Neuronal stem cell (in vitro differentiated cells): ENCODE measurements at regions not wholly inside any gene's neighbourhood (a gene's known extent, or its start where the extent isn't known, plus 50 kb on each side); places are given as distances from the start of the nearest gene placed in this dataset.

Source experiments
- DNase-seq: peaks from one replicate; pipeline ENCODE4 v3.0.0-alpha.2; 2013; ENCODE audit warnings: low spot score
- H2AFZ ChIP-seq: one replicate; pipeline ENCODE4 v1.6.1; 2013; ENCODE audit warnings: mild to moderate bottlenecking, low read length, inconsistent platforms
- H2AK5ac ChIP-seq: 2 replicates; pipeline ENCODE4 v1.6.1; 2013; ENCODE audit warnings: low read depth, mild to moderate bottlenecking, inconsistent platforms, low read length, moderate library complexity, mixed read lengths
- H2BK120ac ChIP-seq: 2 replicates; pipeline ENCODE4 v1.6.1; 2013; ENCODE audit warnings: low read depth, mild to moderate bottlenecking, inconsistent platforms, low read length, moderate library complexity, mixed read lengths
- H2BK12ac ChIP-seq: one replicate; pipeline ENCODE4 v1.6.1; 2013; ENCODE audit warnings: low read length, inconsistent platforms
- H2BK15ac ChIP-seq: 2 replicates; pipeline ENCODE4 v1.6.1; 2013; ENCODE audit warnings: mild to moderate bottlenecking, low read length, inconsistent platforms, mixed read lengths
- H2BK5ac ChIP-seq: one replicate; pipeline ENCODE4 v1.6.1; 2013; ENCODE audit warnings: inconsistent platforms, mild to moderate bottlenecking, low read length, moderate library complexity
- H3K14ac ChIP-seq: one replicate; pipeline ENCODE4 v1.6.1; 2013; ENCODE audit warnings: low read length, inconsistent platforms
- H3K18ac ChIP-seq: 2 replicates; pipeline ENCODE4 v1.6.1; 2013; ENCODE audit warnings: low read length, inconsistent platforms
- H3K23ac ChIP-seq: 2 replicates; pipeline ENCODE4 v1.6.1; 2013; ENCODE audit warnings: low read depth, mild to moderate bottlenecking, mixed read lengths, low read length, inconsistent platforms; ENCODE audit not compliant: poor library complexity
- H3K27ac ChIP-seq: replicated peaks from 3 replicates; pipeline ENCODE4 v1.5.1; 2013; ENCODE audit warnings: low read length, inconsistent platforms
- H3K27me3 ChIP-seq, 3 experiments: 2 replicates each; pipeline ENCODE4 v1.6.1; 2013; ENCODE audit warnings: low read length in 3 of 3, mild to moderate bottlenecking in 2 of 3, inconsistent platforms in 1 of 3, low read depth in 1 of 3, mixed read lengths in 1 of 3, moderate library complexity in 1 of 3; ENCODE audit not compliant: control insufficient read depth in 3 of 3, insufficient read depth in 3 of 3
- H3K36me3 ChIP-seq, 2 donors: replicated peaks in 1 of 2; 2 replicates each; pipeline ENCODE4 v1.6.1; 2013; ENCODE audit warnings: low read length in 2 of 2; ENCODE audit not compliant: control insufficient read depth in 2 of 2, insufficient read depth in 2 of 2
- H3K4ac ChIP-seq: 2 replicates; pipeline ENCODE4 v1.6.1; 2013; ENCODE audit warnings: inconsistent platforms, mild to moderate bottlenecking, low read length, moderate library complexity
- H3K4me1 ChIP-seq, 2 donors: 1 replicate in 1 of 2; 2 replicates in 1 of 2; pipeline ENCODE4 v1.6.1; 2013; ENCODE audit warnings: low read length in 2 of 2, low read depth in 1 of 2; ENCODE audit not compliant: control insufficient read depth in 2 of 2, insufficient read depth in 1 of 2
- H3K4me2 ChIP-seq: one replicate; pipeline ENCODE4 v1.6.1; 2013; ENCODE audit warnings: mild to moderate bottlenecking, low read length, inconsistent platforms; ENCODE audit not compliant: insufficient read depth, poor library complexity, severe bottlenecking
- H3K4me3 ChIP-seq, 2 donors: 2 replicates each; pipeline ENCODE4 v1.5.1; 2013; ENCODE audit warnings: low read length in 2 of 2, mild to moderate bottlenecking in 2 of 2, inconsistent platforms in 1 of 2, moderate library complexity in 1 of 2
- H3K79me1 ChIP-seq: one replicate; pipeline ENCODE4 v1.6.1; 2013; ENCODE audit warnings: low read depth, mild to moderate bottlenecking, inconsistent platforms, low read length, moderate library complexity
- H3K9ac ChIP-seq: one replicate; pipeline ENCODE4 v1.6.1; 2013; ENCODE audit warnings: mild to moderate bottlenecking, low read depth, low read length, inconsistent platforms; ENCODE audit not compliant: poor library complexity
- H3K9me3 ChIP-seq, 2 donors: replicated peaks in 1 of 2; 2 replicates each; pipeline versions ENCODE3 to v1.6.1; 2013; ENCODE audit warnings: low read length in 2 of 2, mild to moderate bottlenecking in 2 of 2, inconsistent platforms in 1 of 2, low read depth in 1 of 2, mixed read lengths in 1 of 2, moderate library complexity in 1 of 2; ENCODE audit not compliant: control insufficient read depth in 2 of 2, insufficient read depth in 1 of 2
- H4K8ac ChIP-seq: one replicate; pipeline ENCODE4 v1.6.1; 2013; ENCODE audit warnings: low read depth, mild to moderate bottlenecking, inconsistent platforms, low read length, moderate library complexity
- H4K91ac ChIP-seq: one replicate; pipeline ENCODE4 v1.6.1; 2013; ENCODE audit warnings: low read length, low read depth, mild to moderate bottlenecking, inconsistent platforms; ENCODE audit not compliant: poor library complexity
- WGBS, 2 donors: extraction: QIAGEN DNeasy Blood & Tissue Kit; methylation state at CpG; one replicate each; pipeline ENCODE4 v1.1.7; 2013; ENCODE audit warnings: missing lambda C conversion rate in 2 of 2, mixed read lengths in 1 of 2; ENCODE audit not compliant: insufficient read length in 2 of 2, insufficient replicate concordance in 1 of 2; ENCODE audit errors: extremely low coverage in 2 of 2; 5-methylcytosine and 5-hydroxymethylcytosine counted together

GRCh38 chr13:64071352-64071751 lies 2655.7 kb upstream of the PCDH20 start:
- H4K8ac ChIP-seq: no peak overlapping the region
- H2BK5ac ChIP-seq: no peak overlapping the region
- H3K9me3 ChIP-seq: no peaks in the 10 kb centered on the region
- no peak overlapping the region for H2BK120ac ChIP-seq
- no peak overlapping the region for H4K91ac ChIP-seq
- no peak overlapping the region for H3K18ac ChIP-seq
- no CpG with 5 or more reads among the region's 1 CpG for WGBS, 2 donors
- no peak overlapping the region for H3K23ac ChIP-seq
- DNase-seq: no peak
- no peak overlapping the region for H2BK12ac ChIP-seq
- no peaks in the 10 kb centered on the region for H3K27me3 ChIP-seq
- no peak overlapping the region for H3K4me3 ChIP-seq
- H3K79me1 ChIP-seq: no peaks in the 10 kb centered on the region
- no peak overlapping the region for H3K4ac ChIP-seq
- H2AK5ac ChIP-seq: no peak overlapping the region
- H2AFZ ChIP-seq: no peak overlapping the region
- no peak overlapping the region for H3K14ac ChIP-seq
- H3K27ac ChIP-seq: no peak overlapping the region
- no peak overlapping the region for H3K9ac ChIP-seq
- no peaks in the 10 kb centered on the region for H3K36me3 ChIP-seq
- H2BK15ac ChIP-seq: no peak overlapping the region
- H3K4me2 ChIP-seq: no peak overlapping the region
- no peaks in the 10 kb centered on the region for H3K4me1 ChIP-seq

- H3K27me3 ChIP-seq: no peaks in the 10 kb centered on the region
- H3K9me3 ChIP-seq: no peaks in the 10 kb centered on the region
- H2BK12ac ChIP-seq: no peak overlapping the region
- no peak overlapping the region for H3K27ac ChIP-seq
- no peak overlapping the region for H4K8ac ChIP-seq
- no peak for DNase-seq
- H3K18ac ChIP-seq: no peak overlapping the region
- H2BK15ac ChIP-seq: no peak overlapping the region
- no peak overlapping the region for H2BK5ac ChIP-seq
- H3K23ac ChIP-seq: no peak overlapping the region
- H3K9ac ChIP-seq: no peak overlapping the region
- no peak overlapping the region for H3K4me2 ChIP-seq
- no peak overlapping the region for H2AK5ac ChIP-seq
- no peak overlapping the region for H3K4ac ChIP-seq
- no peak overlapping the region for H3K14ac ChIP-seq
- no peaks in the 10 kb centered on the region for H3K36me3 ChIP-seq
- no CpG with 5 or more reads among the region's 1 CpG for WGBS, 2 donors
- no peaks in the 10 kb centered on the region for H3K79me1 ChIP-seq
- no peak overlapping the region for H3K4me3 ChIP-seq
- H3K4me1 ChIP-seq: no peaks in the 10 kb centered on the region
- H2AFZ ChIP-seq: no peak overlapping the region
- H2BK120ac ChIP-seq: no peak overlapping the region
- no peak overlapping the region for H4K91ac ChIP-seq
Observed at GRCh38 chr13:64069892-64070291, 2654.2 kb upstream of the PCDH20 start.

- H3K18ac ChIP-seq: no peak overlapping the region
- no peak overlapping the region for H3K27ac ChIP-seq
- no peak overlapping the region for H3K9ac ChIP-seq
- no peak overlapping the region for H2BK12ac ChIP-seq
- H3K4me1 ChIP-seq: no peaks in the 10 kb centered on the region
- H2BK15ac ChIP-seq: no peak overlapping the region
- WGBS, 2 donors: no CpG with 5 or more reads among the region's 2 CpGs
- no peak overlapping the region for H2AFZ ChIP-seq
- DNase-seq: no peak
- H3K36me3 ChIP-seq: no peaks in the 10 kb centered on the region
- no peak overlapping the region for H2AK5ac ChIP-seq
- no peak overlapping the region for H2BK5ac ChIP-seq
- no peak overlapping the region for H3K14ac ChIP-seq
- no peak overlapping the region for H3K4me3 ChIP-seq
- H3K9me3 ChIP-seq: no peaks in the 10 kb centered on the region
- H3K79me1 ChIP-seq: no peaks in the 10 kb centered on the region
- no peaks in the 10 kb centered on the region for H3K27me3 ChIP-seq
- no peak overlapping the region for H3K4ac ChIP-seq
- no peak overlapping the region for H4K91ac ChIP-seq
- H3K23ac ChIP-seq: no peak overlapping the region
- H4K8ac ChIP-seq: no peak overlapping the region
- H2BK120ac ChIP-seq: no peak overlapping the region
- no peak overlapping the region for H3K4me2 ChIP-seq
Observed at GRCh38 chr13:64066711-64067110, 2651.1 kb upstream of the PCDH20 start.

- Histone ChIP-seq H3K4ac (no peak overlapping the region), H2AFZ (no peak overlapping the region), H2BK120ac (no peak overlapping the region), H2BK15ac (no peak overlapping the region), H3K4me3 (no peak overlapping the region), H3K9me3 (no peaks in the 10 kb centered on the region), H3K23ac (no peak overlapping the region), H3K18ac (no peak overlapping the region), H3K14ac (no peak overlapping the region), H4K91ac (no peak overlapping the region), H3K27ac (no peak overlapping the region), H3K36me3 (no peaks in the 10 kb centered on the region), H3K4me2 (no peak overlapping the region), H2AK5ac (no peak overlapping the region), H3K27me3 (no peaks in the 10 kb centered on the region), H2BK5ac (no peak overlapping the region), H3K79me1 (no peaks in the 10 kb centered on the region), H3K9ac (no peak overlapping the region), H2BK12ac (no peak overlapping the region), H3K4me1 (no peaks in the 10 kb centered on the region), H4K8ac (no peak overlapping the region)
- DNase-seq: no peak
- WGBS, 2 donors: no CpG with 5 or more reads among the region's 2 CpGs
Observed at GRCh38 chr13:64061649-64062048, 2646.0 kb upstream of the PCDH20 start.
